ENCODE measurements at regions not wholly inside any gene's neighbourhood (a gene's known extent, or its start where the extent isn't known, plus 50 kb on each side); places are given as distances from the start of the nearest gene placed in this dataset.

GRCh38 chr20:60974441-60974945 is 277.6 kb upstream of the CDH4 start:
- no peak for DNase-seq

GRCh38 chr20:60976139-60976538 is 275.9 kb upstream of the CDH4 start:
- DNase-seq = no peak

DNA sequence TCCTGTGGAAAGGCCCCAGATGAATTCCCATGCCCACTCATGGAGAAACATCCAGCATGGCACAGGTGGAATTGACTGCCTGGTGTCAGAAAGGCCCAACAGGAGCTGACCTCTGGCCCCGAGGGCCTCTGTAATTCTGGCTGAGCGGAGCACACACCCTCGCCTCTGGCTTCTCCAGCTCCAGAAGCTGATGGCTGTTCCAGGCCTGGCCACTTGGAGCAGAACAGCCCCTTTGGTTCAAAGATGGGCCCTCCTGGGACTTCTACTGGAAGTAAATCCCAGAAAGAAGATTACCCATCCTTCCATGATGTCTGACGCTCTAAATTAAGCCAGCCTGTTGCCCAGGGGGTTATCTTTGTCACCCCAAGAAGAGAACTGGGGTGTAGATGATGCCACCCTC is 275.1 kb upstream of the CDH4 start:
- DNase-seq = no peak

- DNase-seq = no peak
Measured at GRCh38 chr20:60977901-60978300, 274.2 kb upstream of the CDH4 start.

GRCh38 chr20:60984666-60985065 is 267.4 kb upstream of the CDH4 start:
- no peak for DNase-seq

GRCh38 chr20:60986506-60987156 is 265.4 kb upstream of the CDH4 start:
- DNase-seq = no peak

GRCh38 chr20:60990061-60990460 is 262.0 kb upstream of the CDH4 start:
- no peak for DNase-seq

GRCh38 chr20:60990643-60991042 is 261.4 kb upstream of the CDH4 start:
- no peak for DNase-seq

DNA sequence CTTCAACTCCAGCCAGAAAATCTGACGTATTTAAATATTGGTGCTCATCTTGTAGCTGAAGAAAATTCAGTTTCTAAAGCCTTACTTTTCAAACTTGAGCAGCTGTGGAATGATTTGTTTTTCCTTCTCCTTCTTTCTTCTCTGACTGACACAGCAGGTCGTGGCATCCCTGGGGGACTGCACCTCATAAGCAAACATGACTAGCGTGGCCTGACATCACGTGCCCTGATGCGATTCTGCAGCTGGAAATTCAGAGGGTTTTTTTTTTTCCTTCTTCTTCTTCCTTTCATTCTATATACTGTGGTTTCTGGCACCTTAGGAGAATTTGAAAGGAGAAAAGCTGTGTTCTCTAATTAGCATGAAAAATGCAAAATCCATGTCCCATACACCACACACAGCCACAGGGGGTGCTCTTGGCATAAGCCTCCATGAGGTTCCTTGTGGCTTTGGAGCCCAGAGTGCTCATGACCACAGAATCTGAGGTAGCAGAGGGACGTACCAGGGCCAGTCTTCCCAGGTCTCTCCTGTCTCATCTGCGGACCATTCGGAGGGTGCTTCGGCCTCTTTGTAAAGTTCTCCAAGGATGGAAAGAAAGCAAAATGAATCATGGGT is 258.5 kb upstream of the CDH4 start:
- no peak for DNase-seq

DNA sequence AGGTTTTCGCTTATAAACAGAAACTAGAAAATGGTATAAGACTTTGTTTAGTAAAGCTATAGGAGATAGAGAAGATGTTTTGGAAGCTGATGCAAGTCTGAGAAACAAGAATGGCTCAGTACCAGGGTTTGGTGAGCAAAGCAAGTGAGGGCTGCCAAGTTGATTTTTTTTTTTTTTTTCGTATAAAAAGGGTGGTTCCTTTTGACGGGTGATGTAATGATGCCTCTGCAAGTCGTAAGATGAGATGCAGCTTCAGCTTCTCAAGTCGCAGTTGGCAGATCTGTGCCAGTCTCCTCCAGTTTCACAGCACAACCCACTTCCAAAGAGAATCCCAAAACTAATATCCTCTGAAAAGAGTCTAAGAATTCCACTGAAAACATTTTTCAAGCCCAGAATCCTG is 252.8 kb upstream of the CDH4 start:
- no peak for DNase-seq

DNA sequence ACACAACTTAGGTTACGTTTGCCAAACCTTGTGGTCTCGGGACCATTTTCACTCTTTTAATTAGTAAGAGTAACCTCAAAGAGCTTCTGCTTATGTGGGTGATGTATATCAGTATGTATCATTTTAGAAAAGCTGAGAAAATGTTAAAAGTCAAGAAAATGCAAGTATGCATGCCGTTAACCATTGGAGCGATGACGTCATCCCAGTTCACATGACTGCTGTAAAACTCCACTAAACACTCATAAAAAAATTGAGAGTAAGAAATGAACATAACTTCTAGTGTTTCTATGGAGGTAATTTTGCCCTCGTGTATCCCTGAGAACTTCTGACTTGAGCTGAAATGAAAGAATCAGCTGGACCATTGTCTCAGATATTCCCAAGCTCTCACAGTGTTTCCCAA is 250.0 kb upstream of the CDH4 start:
- no peak for DNase-seq

DNA sequence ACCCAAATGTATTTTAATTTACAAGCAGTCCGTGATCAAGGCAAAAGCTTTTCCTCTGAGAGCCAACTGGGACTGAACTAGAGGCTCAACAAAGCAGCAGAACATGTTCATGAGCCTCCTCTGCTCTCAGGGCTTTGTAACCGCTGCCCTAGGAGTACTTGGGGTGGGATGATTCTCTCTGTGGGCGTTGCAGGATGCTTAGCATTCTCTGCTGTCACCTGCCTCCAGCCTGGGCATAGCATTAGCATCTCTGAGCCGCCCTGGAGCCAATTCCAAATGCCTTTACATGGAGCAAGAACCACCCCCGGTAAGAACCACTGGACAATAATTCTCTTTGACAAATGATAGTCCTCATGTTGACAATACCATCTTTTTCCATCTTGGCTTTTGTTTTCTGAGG is 237.6 kb upstream of the CDH4 start:
- no peak for DNase-seq

- no peak for DNase-seq
Measured at GRCh38 chr20:61015602-61016001, 236.5 kb upstream of the CDH4 start.

GRCh38 chr20:61019322-61019721 is 232.7 kb upstream of the CDH4 start:
- no peak for DNase-seq

GRCh38 chr20:61023612-61024011 is 228.4 kb upstream of the CDH4 start:
- DNase-seq = no peak

DNA sequence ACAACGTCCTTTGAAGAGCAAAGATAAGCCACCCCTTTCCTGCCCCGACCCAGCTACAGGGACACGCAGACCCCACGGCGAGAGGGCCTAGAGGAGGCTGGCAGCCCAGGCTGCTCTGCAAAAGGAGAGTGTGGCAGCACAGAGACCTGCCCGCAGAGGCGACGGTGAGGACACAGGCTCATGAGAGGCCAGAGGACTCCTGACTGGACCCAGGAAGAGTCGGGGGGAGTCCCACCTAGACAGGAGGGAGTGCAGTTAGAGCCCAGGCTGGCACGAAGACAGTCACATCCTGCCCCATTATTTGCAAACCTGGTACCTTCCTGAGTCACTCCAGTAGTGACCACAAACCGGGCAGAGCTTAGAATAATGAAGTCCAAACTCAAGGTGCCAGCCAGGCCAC is 227.7 kb upstream of the CDH4 start:
- no peak for DNase-seq

DNA sequence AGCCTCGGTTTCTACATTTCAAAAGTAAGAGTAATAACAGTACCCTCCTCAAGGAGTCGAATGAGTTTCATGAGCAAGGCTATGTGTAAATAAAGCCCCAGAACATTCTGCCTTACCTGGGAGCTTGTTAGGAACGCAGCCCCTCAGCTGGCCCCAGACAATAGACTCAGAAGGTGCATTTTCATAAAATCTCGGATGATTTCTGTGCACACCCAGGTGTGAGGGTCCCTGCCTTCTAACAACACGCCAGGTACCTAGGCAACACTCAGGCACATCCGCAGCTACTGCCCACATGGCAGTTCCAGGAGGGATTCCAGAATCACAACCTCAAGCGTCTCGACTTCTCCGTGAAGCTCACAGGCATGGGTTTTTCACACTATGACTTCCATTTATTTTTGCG is 226.5 kb upstream of the CDH4 start:
- DNase-seq = no peak

DNA sequence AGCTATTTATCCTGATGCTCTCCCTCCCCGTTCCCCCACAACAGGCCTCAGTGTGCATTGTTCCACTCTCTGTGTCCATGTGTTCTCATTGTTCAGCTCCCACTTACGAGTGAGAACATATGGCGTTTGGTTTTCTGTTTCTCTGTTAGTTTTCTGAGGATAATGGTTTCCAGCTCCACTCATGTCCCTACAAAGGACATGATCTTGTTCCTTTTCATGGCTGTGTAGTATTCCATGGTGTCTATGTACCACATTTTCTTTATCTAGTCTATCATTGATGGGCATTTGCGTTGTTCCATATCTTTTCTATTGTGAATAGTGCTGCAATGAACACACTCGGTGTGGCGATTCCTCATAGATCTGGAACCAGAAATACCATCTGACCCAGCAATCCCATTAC is 225.9 kb upstream of the CDH4 start:
- no peak for DNase-seq

GRCh38 chr20:61026731-61027130 is 225.3 kb upstream of the CDH4 start:
- DNase-seq = no peak

DNA sequence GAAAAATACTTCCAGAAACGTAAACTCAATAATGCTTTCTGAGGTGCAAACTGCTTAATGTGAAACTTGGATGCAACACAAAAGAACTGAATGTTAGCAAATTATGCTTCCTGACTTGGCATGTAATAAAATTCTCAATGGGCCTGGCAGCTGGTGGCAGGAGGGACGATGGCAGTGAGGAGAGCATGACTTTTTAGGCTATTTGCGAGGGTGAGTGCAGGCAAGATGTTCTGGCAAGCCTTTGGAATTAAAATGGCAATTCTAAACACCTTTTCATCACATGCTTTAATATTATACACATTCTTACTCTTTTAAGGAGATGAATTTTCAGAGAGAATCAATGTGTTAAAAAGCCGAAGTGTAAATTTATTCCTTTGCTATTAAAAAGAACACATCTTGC is 224.8 kb upstream of the CDH4 start:
- DNase-seq = no peak

- DNase-seq = no peak
Measured at GRCh38 chr20:61030130-61030529, 221.9 kb upstream of the CDH4 start.

- no peak for DNase-seq
Measured at GRCh38 chr20:61031101-61031830, 220.8 kb upstream of the CDH4 start.

DNA sequence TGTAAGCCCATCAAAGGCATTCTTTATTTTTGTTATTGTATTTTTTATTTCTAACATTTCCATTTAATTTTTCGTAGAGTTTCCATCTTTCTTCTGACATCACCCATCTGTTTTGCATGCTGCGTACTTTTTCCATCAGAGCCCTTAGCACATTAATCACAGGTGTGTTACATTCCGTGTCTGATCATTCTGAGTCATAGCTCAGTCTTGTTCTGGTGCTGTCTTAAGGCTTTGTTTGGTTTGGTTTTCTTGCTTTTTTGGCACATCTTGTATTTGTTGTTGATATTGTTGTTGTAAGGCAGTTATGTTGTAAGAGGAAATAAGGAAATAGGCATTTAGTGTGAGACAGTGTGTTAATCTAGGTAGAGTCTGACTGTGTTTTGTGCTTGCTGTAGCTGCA is 214.6 kb upstream of the CDH4 start:
- no peak for DNase-seq

GRCh38 chr20:61041481-61041880 is 210.6 kb upstream of the CDH4 start:
- no peak for DNase-seq

Data from MV-4-11 (cell line).